WTC11 (cell line): ENCODE measurements at regions not wholly inside any gene's neighbourhood (a gene's known extent, or its start where the extent isn't known, plus 50 kb on each side); places are given as distances from the start of the nearest gene placed in this dataset.
A peak's percentile ranks its signal among the peaks of the same experiment; 100 is the strongest.

ENCODE experiments used
- ATAC-seq: fragments of 200-7000 bp; cut with Tn5 transposase; 2 replicates; pipeline ENCODE4 v1.10.0; 2021; ENCODE audit warnings: mild to moderate bottlenecking, moderate library complexity
- CTCF ChIA-PET: fragments of 300-600 bp; sonication (Branson Sonifier 250); formaldehyde crosslinking; loops from one replicate; lab custom pipeline; 2021; ENCODE audit warnings: antibody characterized with exemption; lab: Charles Lee
- POLR2A ChIA-PET: fragments of 350-600 bp; sonication (Branson Sonifier 250); formaldehyde crosslinking; loops from one replicate; lab custom pipeline; 2021; ENCODE audit warnings: antibody characterized with exemption; lab: Charles Lee
- DNase-seq: peaks from one replicate; pipeline ENCODE4 v3.0.0; 2021; ENCODE audit warnings: low spot score
- H3K27ac Mint-ChIP-seq: 2 replicates; pipeline ENCODE4 v1.8.0; 2021; ENCODE audit warnings: mixed read lengths
- H3K27me3 Mint-ChIP-seq: 2 replicates; pipeline ENCODE4 v1.8.0; 2021; ENCODE audit warnings: low read depth, mild to moderate bottlenecking, moderate library complexity, mixed read lengths
- H3K36me3 Mint-ChIP-seq: 2 replicates; pipeline ENCODE4 v1.8.0; 2021; ENCODE audit warnings: mixed read lengths
- H3K4me1 Mint-ChIP-seq: 2 replicates; pipeline ENCODE4 v1.8.0; 2022; ENCODE audit warnings: mixed read lengths
- H3K4me3 Mint-ChIP-seq: 2 replicates; pipeline ENCODE4 v1.8.0; 2021; ENCODE audit warnings: mild to moderate bottlenecking, moderate library complexity, mixed read lengths
- H3K9me3 Mint-ChIP-seq: 2 replicates; pipeline ENCODE4 v1.8.0; 2021; ENCODE audit warnings: mixed read lengths
- CBFB ChIP-seq: sonication (generic); formaldehyde crosslinking; IDR thresholded peaks from 2 replicates; pipeline ENCODE4 v1.8.1; 2022; ENCODE audit warnings: mild to moderate bottlenecking, low read depth, missing genetic modification reagents
- CDX4 ChIP-seq: fragments of 250-450 bp; sonication (Bioruptor Pico); IDR thresholded peaks from 2 replicates; pipeline ENCODE4 v1.9.0; 2021; ENCODE audit warnings: moderate library complexity, mild to moderate bottlenecking, inconsistent platforms, borderline replicate concordance
- CTCF ChIP-seq: fragments of 200-600 bp; IDR thresholded peaks from 2 replicates; pipeline ENCODE4 v1.8.0; 2022; ENCODE audit warnings: antibody characterized with exemption
- ESRRA ChIP-seq: sonication (generic); formaldehyde crosslinking; IDR thresholded peaks from 2 replicates; pipeline ENCODE4 v1.8.1; 2022; ENCODE audit warnings: mild to moderate bottlenecking, missing genetic modification reagents, borderline replicate concordance
- FOXP1 ChIP-seq: sonication (generic); formaldehyde crosslinking; IDR thresholded peaks from 2 replicates; pipeline ENCODE4 v1.8.0; 2022; ENCODE audit warnings: missing genetic modification reagents, mild to moderate bottlenecking, moderate library complexity, borderline replicate concordance
- HMGA2 ChIP-seq: fragments of 250-450 bp; sonication (Bioruptor Pico); IDR thresholded peaks from 2 replicates; pipeline ENCODE4 v1.4.0; 2021; ENCODE audit warnings: mild to moderate bottlenecking, moderate library complexity
- IRF2 ChIP-seq: sonication (generic); formaldehyde crosslinking; IDR thresholded peaks from 2 replicates; pipeline ENCODE4 v1.8.0; 2022; ENCODE audit warnings: low read depth, missing genetic modification reagents, borderline replicate concordance
- MAX ChIP-seq: sonication (generic); formaldehyde crosslinking; IDR thresholded peaks from 2 replicates; pipeline ENCODE4 v1.8.0; 2022; ENCODE audit warnings: mild to moderate bottlenecking, missing genetic modification reagents
- NFE2L1 ChIP-seq: sonication (generic); formaldehyde crosslinking; IDR thresholded peaks from 2 replicates; pipeline ENCODE4 v1.8.1; 2023; ENCODE audit warnings: missing genetic modification reagents
- NR1H2 ChIP-seq: sonication (generic); formaldehyde crosslinking; IDR thresholded peaks from 2 replicates; pipeline ENCODE4 v1.9.0; 2021; ENCODE audit warnings: mild to moderate bottlenecking, moderate library complexity, missing genetic modification reagents
- PREB ChIP-seq: sonication (generic); formaldehyde crosslinking; IDR thresholded peaks from 2 replicates; pipeline ENCODE4 v1.8.1; 2022; ENCODE audit warnings: mild to moderate bottlenecking, missing genetic modification reagents, moderate library complexity, borderline replicate concordance
- PRRX2 ChIP-seq: fragments of 250-450 bp; sonication (Bioruptor Pico); IDR thresholded peaks from 2 replicates; pipeline ENCODE4 v1.8.0; 2021; ENCODE audit warnings: mild to moderate bottlenecking
- SMAD4 ChIP-seq: sonication (generic); formaldehyde crosslinking; IDR thresholded peaks from 2 replicates; pipeline ENCODE4 v1.8.0; 2022; ENCODE audit warnings: mild to moderate bottlenecking, missing genetic modification reagents
- SP1 ChIP-seq: sonication (generic); formaldehyde crosslinking; conservative IDR thresholded peaks from 2 replicates; pipeline ENCODE4 v1.8.1; 2022; ENCODE audit warnings: missing genetic modification reagents
- STAT6 ChIP-seq: sonication (generic); formaldehyde crosslinking; conservative IDR thresholded peaks from 2 replicates; pipeline ENCODE4 v1.8.1; 2023; ENCODE audit warnings: mild to moderate bottlenecking, low read depth, missing genetic modification reagents, moderate library complexity
- TP53 ChIP-seq: sonication (generic); formaldehyde crosslinking; IDR thresholded peaks from 2 replicates; pipeline ENCODE4 v1.8.1; 2023; ENCODE audit warnings: mild to moderate bottlenecking, missing genetic modification reagents
- ZNF138 ChIP-seq: sonication (generic); formaldehyde crosslinking; conservative IDR thresholded peaks from 2 replicates; pipeline ENCODE4 v1.8.1; 2022; ENCODE audit warnings: mild to moderate bottlenecking, moderate library complexity, missing genetic modification reagents
- ZNF219 ChIP-seq: sonication (generic); formaldehyde crosslinking; IDR thresholded peaks from 2 replicates; pipeline ENCODE4 v1.8.0; 2023; ENCODE audit warnings: missing genetic modification reagents, mild to moderate bottlenecking, borderline replicate concordance
- ZNF317 ChIP-seq: sonication (generic); formaldehyde crosslinking; IDR thresholded peaks from 2 replicates; pipeline ENCODE4 v1.8.1; 2023; ENCODE audit warnings: low read depth, mild to moderate bottlenecking, moderate library complexity, missing genetic modification reagents, borderline replicate concordance
- ZNF423 ChIP-seq: fragments of 250-450 bp; sonication (Bioruptor Pico); IDR thresholded peaks from 2 replicates; pipeline ENCODE4 v2.1.2; 2022; ENCODE audit warnings: mild to moderate bottlenecking, moderate library complexity
- TF ChIP-seq, protein P1 (sequence below): sonication (generic); formaldehyde crosslinking; IDR thresholded peaks from 2 replicates; pipeline ENCODE4 v1.8.0; 2023; ENCODE audit warnings: missing genetic modification reagents, mild to moderate bottlenecking, borderline replicate concordance

DNA sequence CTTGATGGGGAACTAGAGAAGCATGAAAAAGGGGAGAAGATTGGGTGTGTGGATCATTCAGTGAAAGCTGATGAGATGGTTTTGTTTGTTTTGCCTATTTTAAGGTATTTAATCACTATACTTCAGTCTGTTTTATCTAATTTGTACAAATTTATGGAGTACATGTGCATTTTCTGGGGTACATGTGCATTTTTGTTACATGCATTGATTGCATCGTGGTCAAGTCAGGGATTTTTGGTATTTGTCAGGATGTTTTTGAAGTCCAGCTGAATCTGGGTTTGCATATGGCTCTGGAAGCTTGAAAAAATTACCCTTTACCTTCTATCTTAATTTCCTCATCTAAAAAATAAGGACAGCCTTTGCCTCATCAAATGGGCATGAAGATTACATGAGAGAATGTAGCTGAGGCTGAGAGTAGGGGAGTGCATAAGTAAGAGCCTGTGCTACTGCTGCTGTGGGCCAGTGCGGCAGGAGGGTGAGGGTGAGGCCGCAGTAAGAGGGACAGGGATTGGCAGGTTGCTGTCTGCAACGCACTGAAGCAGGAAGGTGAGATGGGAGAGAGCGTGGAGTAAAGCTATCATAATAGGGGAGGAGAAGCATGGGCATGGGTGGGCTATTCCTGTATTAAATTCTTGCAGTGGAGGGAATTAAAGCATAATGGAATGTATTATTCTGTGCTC is 139.8 kb downstream of the NPR3 start (continued):
- TF ChIP-seq, protein P1, sequence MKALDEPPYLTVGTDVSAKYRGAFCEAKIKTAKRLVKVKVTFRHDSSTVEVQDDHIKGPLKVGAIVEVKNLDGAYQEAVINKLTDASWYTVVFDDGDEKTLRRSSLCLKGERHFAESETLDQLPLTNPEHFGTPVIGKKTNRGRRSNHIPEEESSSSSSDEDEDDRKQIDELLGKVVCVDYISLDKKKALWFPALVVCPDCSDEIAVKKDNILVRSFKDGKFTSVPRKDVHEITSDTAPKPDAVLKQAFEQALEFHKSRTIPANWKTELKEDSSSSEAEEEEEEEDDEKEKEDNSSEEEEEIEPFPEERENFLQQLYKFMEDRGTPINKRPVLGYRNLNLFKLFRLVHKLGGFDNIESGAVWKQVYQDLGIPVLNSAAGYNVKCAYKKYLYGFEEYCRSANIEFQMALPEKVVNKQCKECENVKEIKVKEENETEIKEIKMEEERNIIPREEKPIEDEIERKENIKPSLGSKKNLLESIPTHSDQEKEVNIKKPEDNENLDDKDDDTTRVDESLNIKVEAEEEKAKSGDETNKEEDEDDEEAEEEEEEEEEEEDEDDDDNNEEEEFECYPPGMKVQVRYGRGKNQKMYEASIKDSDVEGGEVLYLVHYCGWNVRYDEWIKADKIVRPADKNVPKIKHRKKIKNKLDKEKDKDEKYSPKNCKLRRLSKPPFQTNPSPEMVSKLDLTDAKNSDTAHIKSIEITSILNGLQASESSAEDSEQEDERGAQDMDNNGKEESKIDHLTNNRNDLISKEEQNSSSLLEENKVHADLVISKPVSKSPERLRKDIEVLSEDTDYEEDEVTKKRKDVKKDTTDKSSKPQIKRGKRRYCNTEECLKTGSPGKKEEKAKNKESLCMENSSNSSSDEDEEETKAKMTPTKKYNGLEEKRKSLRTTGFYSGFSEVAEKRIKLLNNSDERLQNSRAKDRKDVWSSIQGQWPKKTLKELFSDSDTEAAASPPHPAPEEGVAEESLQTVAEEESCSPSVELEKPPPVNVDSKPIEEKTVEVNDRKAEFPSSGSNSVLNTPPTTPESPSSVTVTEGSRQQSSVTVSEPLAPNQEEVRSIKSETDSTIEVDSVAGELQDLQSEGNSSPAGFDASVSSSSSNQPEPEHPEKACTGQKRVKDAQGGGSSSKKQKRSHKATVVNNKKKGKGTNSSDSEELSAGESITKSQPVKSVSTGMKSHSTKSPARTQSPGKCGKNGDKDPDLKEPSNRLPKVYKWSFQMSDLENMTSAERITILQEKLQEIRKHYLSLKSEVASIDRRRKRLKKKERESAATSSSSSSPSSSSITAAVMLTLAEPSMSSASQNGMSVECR (CRISPR knock-in tag), result no peak
- TF ChIP-seq TP53, result no peak
- TF ChIP-seq FOXP1 (CRISPR knock-in tag), result no peak
- TF ChIP-seq NFE2L1 (CRISPR knock-in tag), result no peak

- peaks cover 1% of the 10 kb centered on the region; the same call in 1 of the 2 replicates for H3K9me3 Mint-ChIP-seq
- H3K4me1 Mint-ChIP-seq, result peaks cover 13% of the 10 kb centered on the region
- POLR2A ChIA-PET, result no interaction called here
- no peak overlapping the region for H3K27ac Mint-ChIP-seq
- ATAC-seq, result no peak
- TF ChIP-seq MAX (no peak), CBFB (no peak), PRRX2 (CRISPR knock-in tag) (no peak), HMGA2 (CRISPR knock-in tag) (no peak), CDX4 (CRISPR knock-in tag) (no peak), CTCF (no peak), PREB (CRISPR knock-in tag) (no peak), SMAD4 (CRISPR knock-in tag) (no peak), ZNF138 (CRISPR knock-in tag) (no peak), ZNF317 (no peak)
- TF ChIP-seq, all 79 proteins: peak for 0
- Mint-ChIP-seq H3K36me3 (no peaks in the 10 kb centered on the region), H3K4me3 (no peak overlapping the region), H3K27me3 (peaks cover 26% of the 10 kb centered on the region)
- CTCF ChIA-PET, result interaction anchor here (0.6 to 1.9 kb wide), 7 partner anchors 13 to 501 kb away, joined by 3 to 7 read pairs (median 5); no protein-coding TSS in a partner anchor
- no peak for DNase-seq
Observed at GRCh38 chr5:32851559-32852173, 140.5 kb downstream of the NPR3 start.

DNA sequence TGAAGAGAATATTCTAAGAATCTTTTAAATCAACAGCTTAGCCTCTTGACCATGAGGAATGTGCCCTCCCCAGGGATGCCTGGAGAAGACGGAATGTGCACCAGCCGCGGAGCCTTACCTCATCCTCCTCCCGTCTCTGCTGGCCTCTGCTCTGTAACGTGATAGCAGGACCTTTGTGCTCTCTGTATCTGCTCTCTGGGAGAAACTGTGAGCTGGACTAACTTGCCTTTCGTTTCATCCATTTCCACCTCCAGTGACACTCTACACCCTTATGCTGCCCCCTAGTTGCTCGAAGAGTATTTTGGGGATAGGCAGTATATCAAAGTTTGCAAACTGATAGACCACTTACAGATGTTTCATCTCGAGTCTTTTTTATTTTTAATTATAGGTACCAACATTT is 141.4 kb downstream of the NPR3 start:
- ATAC-seq, result peak; percentile 99
- H3K36me3 Mint-ChIP-seq, result peaks cover 3% of the 10 kb centered on the region; the same call in 1 of the 2 replicates
- H3K27ac Mint-ChIP-seq, result no peak overlapping the region
- H3K4me3 Mint-ChIP-seq, result no peak overlapping the region
- POLR2A ChIA-PET, result no interaction called here
- H3K9me3 Mint-ChIP-seq, result peaks cover 8% of the 10 kb centered on the region
- CTCF ChIA-PET, result interaction anchor here (0.6 to 1.9 kb wide), 15 partner anchors 12 to 502 kb away, joined by 3 to 7 read pairs (median 3); no protein-coding TSS in a partner anchor
- H3K4me1 Mint-ChIP-seq, result peaks cover 13% of the 10 kb centered on the region
- H3K27me3 Mint-ChIP-seq, result peaks cover 26% of the 10 kb centered on the region
- peak; percentile 63 for DNase-seq
- TF ChIP-seq ZNF423 (CRISPR knock-in tag) (no peak), MAX (no peak), SP1 (CRISPR knock-in tag) (no peak), ESRRA (CRISPR knock-in tag) (no peak), FOXP1 (CRISPR knock-in tag) (no peak), TP53 (no peak), IRF2 (no peak), ZNF219 (CRISPR knock-in tag) (no peak), STAT6 (CRISPR knock-in tag) (no peak), NR1H2 (no peak)
